VCaP (cell line): ENCODE measurements at regions not wholly inside any gene's neighbourhood (a gene's known extent, or its start where the extent isn't known, plus 50 kb on each side); places are given as distances from the start of the nearest gene placed in this dataset.
A peak's percentile ranks its signal among the peaks of the same experiment; 100 is the strongest.
"Not testable (repeated sequence)": the region's sequence is repeated elsewhere in the genome, so short reads cannot be mapped to it uniquely, and the experiment has no call there.

Source experiments
- H3K27ac ChIP-seq: fragments of 450-650 bp; 2 replicates; pipeline ENCODE4 v1.5.1; 2017
- CTCF ChIP-seq: fragments of 450-650 bp; conservative IDR thresholded peaks from 2 replicates; pipeline ENCODE4 v1.5.1; 2017; ENCODE audit warnings: mild to moderate bottlenecking, moderate library complexity

GRCh38 chr2:75922191-75922590 is 211.5 kb upstream of the GCFC2 start:
- TF ChIP-seq CTCF = no peak
- no peak overlapping the region for H3K27ac ChIP-seq

- no peak for TF ChIP-seq CTCF
Measured at GRCh38 chr2:75920859-75921551, 210.3 kb upstream of the GCFC2 start.

GRCh38 chr2:75915851-75916634 is 205.3 kb upstream of the GCFC2 start:
- TF ChIP-seq CTCF = no peak
- H3K27ac ChIP-seq = no peak overlapping the region

More at GRCh38 chr2:75920859-75921551, 210.3 kb upstream of the GCFC2 start:
- no peak overlapping the region for H3K27ac ChIP-seq

GRCh38 chr2:75896779-75897366 is 186.2 kb upstream of the GCFC2 start:
- peak; percentile 84 for TF ChIP-seq CTCF
- no peak overlapping the region for H3K27ac ChIP-seq

GRCh38 chr2:75894170-75894569 is 183.5 kb upstream of the GCFC2 start:
- no peak for TF ChIP-seq CTCF
- H3K27ac ChIP-seq = no peak overlapping the region

GRCh38 chr2:75892490-75892889 is 181.8 kb upstream of the GCFC2 start:
- no peak for TF ChIP-seq CTCF

GRCh38 chr2:75882530-75882929 is 171.8 kb upstream of the GCFC2 start:
- no peak for TF ChIP-seq CTCF
- H3K27ac ChIP-seq = no peak overlapping the region

More at GRCh38 chr2:75892490-75892889, 181.8 kb upstream of the GCFC2 start:
- H3K27ac ChIP-seq = no peak overlapping the region

- H3K27ac ChIP-seq = not testable (repeated sequence)
Measured at GRCh38 chr2:75875606-75876005, 164.9 kb upstream of the GCFC2 start.

- H3K27ac ChIP-seq = not testable (repeated sequence)
Measured at GRCh38 chr2:75871762-75872614, 161.3 kb upstream of the GCFC2 start.
